ENCODE measurements at regions not wholly inside any gene's neighbourhood (a gene's known extent, or its start where the extent isn't known, plus 50 kb on each side); places are given as distances from the start of the nearest gene placed in this dataset.

- in situ Hi-C loops (cut with MboI; ENCODE audit: low sequenced_read_pairs) = no loop called here
- no peak overlapping the region for H3K4me2 ChIP-seq (ENCODE audit: low read depth, low read length)
- H2BK120ac ChIP-seq (ENCODE audit: low read depth, low read length) = no peak overlapping the region
- no peak overlapping the region for H2BK5ac ChIP-seq (ENCODE audit: low read depth, low read length, poor library complexity, severe bottlenecking)
- CTCF ChIA-PET = no interaction called here
- TF ChIP-seq CTCF (conservative IDR thresholded peaks at IDR 0.05; ENCODE audit: low read depth, low read length) = no peak
- TF ChIP-seq POLR2A (IDR thresholded peaks at IDR 0.05; ENCODE audit: low read depth, low read length) = no peak
- TF ChIP-seq RCOR1 (IDR thresholded peaks at IDR 0.05; ENCODE audit: insufficient replicate concordance, low read length) = no peak
- no peak for TF ChIP-seq MAFK (IDR thresholded peaks at IDR 0.05; ENCODE audit: low read depth, low read length)
- TF ChIP-seq SMC3 (IDR thresholded peaks at IDR 0.05; ENCODE audit: low read depth, low read length) = no peak
- no peak for TF ChIP-seq MAZ (IDR thresholded peaks at IDR 0.05; ENCODE audit: borderline replicate concordance, low read depth, low read length)
- TF ChIP-seq CEBPB (IDR thresholded peaks at IDR 0.05; ENCODE audit: low read depth, low read length) = no peak
- TF ChIP-seq ELK1 (IDR thresholded peaks at IDR 0.05; ENCODE audit: borderline replicate concordance, low read depth, low read length) = no peak
- TF ChIP-seq RAD21 (IDR thresholded peaks at IDR 0.05; ENCODE audit: low read length) = no peak
- no peak for TF ChIP-seq CHD1 (IDR thresholded peaks at IDR 0.05; ENCODE audit: low read depth, low read length)
- TF ChIP-seq MXI1 (IDR thresholded peaks at IDR 0.05; ENCODE audit: borderline replicate concordance, low read depth, low read length) = no peak
- no peak for TF ChIP-seq NFE2L2 (IDR thresholded peaks at IDR 0.05; ENCODE audit: low read depth, low read length)
- TF ChIP-seq RFX5 (IDR thresholded peaks at IDR 0.05; ENCODE audit: low read depth, low read length) = no peak
- no peak for TF ChIP-seq USF2 (IDR thresholded peaks at IDR 0.05; ENCODE audit: low read depth, low read length)
- no peak overlapping the region for H3K23ac ChIP-seq (ENCODE audit: low read depth, low read length)
- H2BK20ac ChIP-seq (ENCODE audit: low read depth, low read length) = no peak overlapping the region
- no peak overlapping the region for H2AFZ ChIP-seq (replicated peaks; ENCODE audit: low read length, poor library complexity)
- H4K91ac ChIP-seq (ENCODE audit: insufficient read depth, low read depth, low read length) = no peak overlapping the region
- H2AK9ac ChIP-seq (replicated peaks; ENCODE audit: low read depth, low read length, poor library complexity) = no peak overlapping the region
- H3K4ac ChIP-seq (ENCODE audit: low read depth, low read length) = no peak overlapping the region
- H2BK15ac ChIP-seq (ENCODE audit: low read depth, low read length) = no peak overlapping the region
- no peak overlapping the region for H3K9ac ChIP-seq (ENCODE audit: low read depth, low read length)
- ATAC-seq (ENCODE audit: low read depth) = no peak
- POLR2A ChIA-PET (ENCODE audit: unreplicated experiment) = no interaction called here
- H2AK5ac ChIP-seq (ENCODE audit: low read depth, low read length) = no peak overlapping the region
- no peaks in the 10 kb centered on the region for H3K9me1 ChIP-seq (ENCODE audit: insufficient read depth, low read length)
- intact Hi-C loops (cut with micrococcal nuclease) = no loop called here
- dilution Hi-C loops (cut with HindIII; ENCODE audit: low sequenced_read_pairs, unreplicated experiment) = no loop called here
- no CpG with 5 or more reads among the region's 3 CpGs for WGBS, 2 experiments (ENCODE audit: extremely low coverage in 2 of 2, insufficient read length in 1 of 2)
- no peak overlapping the region for H4K8ac ChIP-seq (ENCODE audit: low read depth in 2 of 2, low read length in 2 of 2)
- no peak overlapping the region for H3K4me3 ChIP-seq (ENCODE audit: insufficient read depth, low read depth, low read length)
- no peaks in the 10 kb centered on the region for H3K9me3 ChIP-seq (ENCODE audit: control insufficient read depth, insufficient read depth, low read length)
- no peaks in the 10 kb centered on the region for H3K27me3 ChIP-seq (ENCODE audit: control insufficient read depth, insufficient read depth, low read length)
- no peak overlapping the region for H3K56ac ChIP-seq (ENCODE audit: extremely low read depth, insufficient read depth, low read length)
- H4K5ac ChIP-seq (ENCODE audit: low read depth, low read length) = no peak overlapping the region
- no peak for DNase-seq
- no peak overlapping the region for H3K18ac ChIP-seq (ENCODE audit: low read depth, low read length)
- H3K4me1 ChIP-seq (ENCODE audit: control insufficient read depth, insufficient read depth, low read length) = no peaks in the 10 kb centered on the region
- BruUV-seq (replicated peaks) = no TSS peak
- H3K36me3 ChIP-seq (ENCODE audit: control insufficient read depth, insufficient read depth, low read length) = no peaks in the 10 kb centered on the region
- no peak overlapping the region for H3K27ac ChIP-seq (ENCODE audit: insufficient read depth, low read length)
- no peak overlapping the region for H3K14ac ChIP-seq (replicated peaks; ENCODE audit: low read depth, low read length)
- no peaks in the 10 kb centered on the region for H4K20me1 ChIP-seq (ENCODE audit: insufficient read depth, low read length)
- no peaks in the 10 kb centered on the region for H3K79me1 ChIP-seq (ENCODE audit: low read depth in 1 of 2, low read length in 2 of 2)
These were observed 1272.6 kb downstream of the PCDH19 start for GRCh38 chrX:99137488-99137887.

Data from IMR-90 (cell line).